Tibial nerve (tissue), 4 donors: ENCODE measurements at regions not wholly inside any gene's neighbourhood (a gene's known extent, or its start where the extent isn't known, plus 50 kb on each side); places are given as distances from the start of the nearest gene placed in this dataset.

Experiments
- CTCF ChIP-seq, 5 experiments: fragments of 200-600 bp in 3 of 5; fragments of 450-650 bp in 2 of 5; sonication (generic) in 3 of 5; IDR thresholded peaks; one replicate each; pipeline ENCODE4 v1.5.1; 2016 to 2019; ENCODE audit warnings: antibody characterized with exemption in 5 of 5, mild to moderate bottlenecking in 3 of 5, moderate library complexity in 2 of 5
- EP300 ChIP-seq, 2 donors: sonication (generic); formaldehyde crosslinking; IDR thresholded peaks; one replicate each; pipeline ENCODE4 v1.6.1; 2017; ENCODE audit warnings: antibody characterized with exemption in 2 of 2, mild to moderate bottlenecking in 1 of 2
- POLR2A ChIP-seq, 2 donors: fragments of 450-650 bp; IDR thresholded peaks; one replicate each; pipeline ENCODE4 v1.6.1; 2017; ENCODE audit warnings: antibody characterized with exemption in 2 of 2, mild to moderate bottlenecking in 2 of 2, moderate library complexity in 2 of 2

- TF ChIP-seq POLR2A (IDR thresholded peaks at IDR 0.05) (no peak), CTCF (IDR thresholded peaks at IDR 0.05) (no peak), EP300 (IDR thresholded peaks at IDR 0.05) (no peak)
Measured at GRCh38 chr15:53830707-53831386, 71.4 kb upstream of the WDR72 start.
